ENCODE measurements at regions not wholly inside any gene's neighbourhood (a gene's known extent, or its start where the extent isn't known, plus 50 kb on each side); places are given as distances from the start of the nearest gene placed in this dataset.

- Mint-ChIP-seq H3K36me3 (no peaks in the 10 kb centered on the region), H3K4me3 (no peak overlapping the region), H3K27me3 (no peaks in the 10 kb centered on the region), H3K9me3 (peaks cover 0 to 6% (median 5%) of the 10 kb centered on the region in 3 donors), H3K27ac (no peak overlapping the region), H3K4me1 (no peaks in the 10 kb centered on the region)
- 83% methylated on average over 5 of the region's 8 CpGs for WGBS (ENCODE audit: insufficient coverage)
- ATAC-seq (replicated peaks in 1 of 4) (no peak), DNase-seq (no peak)
- Histone ChIP-seq H3K36me3 (ENCODE audit: control insufficient read depth in 2 of 2, extremely low read depth in 1 of 2, insufficient read depth in 1 of 2, low read length in 1 of 2) (no peaks in the 10 kb centered on the region), H3K9me3 (no peaks in the 10 kb centered on the region), H3K27ac (ENCODE audit: low read length) (no peak overlapping the region), H3K4me3 (ENCODE audit: control insufficient read depth in 1 of 2, extremely low read depth in 1 of 2, low read length in 1 of 2) (no peak overlapping the region), H3K27me3 (replicated peaks in 1 of 2; ENCODE audit: control insufficient read depth in 2 of 2, extremely low read depth in 1 of 2, insufficient read depth in 2 of 2, low read length in 1 of 2) (no peaks in the 10 kb centered on the region), H3K4me1 (ENCODE audit: control insufficient read depth in 1 of 2, extremely low read depth in 1 of 2, insufficient read depth in 2 of 2, low read length in 2 of 2) (no peaks in the 10 kb centered on the region)
- POLR2A ChIA-PET, result interaction anchor here in 1 of 2 donors (0.6 kb wide), 1 partner anchor 718 kb away, joined by 3 read pairs; no protein-coding TSS in a partner anchor
- CTCF ChIA-PET, result no interaction called here
These were observed 566.4 kb downstream of the EFNA5 start for GRCh38 chr5:107104040-107104995.

- Mint-ChIP-seq H3K27ac (no peak overlapping the region), H3K4me3 (no peak overlapping the region)
These were observed 567.2 kb downstream of the EFNA5 start for GRCh38 chr5:107103522-107103921.

GRCh38 chr5:107100121-107100520 lies 570.6 kb downstream of the EFNA5 start:
- WGBS (ENCODE audit: insufficient coverage), result no CpG with 5 or more reads among the region's 3 CpGs
- no peaks in the 10 kb centered on the region for H3K4me1 Mint-ChIP-seq
- H3K36me3 Mint-ChIP-seq, result no peaks in the 10 kb centered on the region
- H3K4me3 Mint-ChIP-seq, result no peak overlapping the region
- H3K27me3 Mint-ChIP-seq, result no peaks in the 10 kb centered on the region
- Histone ChIP-seq H3K4me3 (ENCODE audit: control insufficient read depth in 1 of 2, extremely low read depth in 1 of 2, low read length in 1 of 2) (no peak overlapping the region), H3K27ac (ENCODE audit: low read length) (no peak overlapping the region), H3K36me3 (ENCODE audit: control insufficient read depth in 2 of 2, extremely low read depth in 1 of 2, insufficient read depth in 1 of 2, low read length in 1 of 2) (no peaks in the 10 kb centered on the region), H3K9me3 (no peaks in the 10 kb centered on the region), H3K4me1 (ENCODE audit: control insufficient read depth in 1 of 2, extremely low read depth in 1 of 2, insufficient read depth in 2 of 2, low read length in 2 of 2) (no peaks in the 10 kb centered on the region), H3K27me3 (replicated peaks in 1 of 2; ENCODE audit: control insufficient read depth in 2 of 2, extremely low read depth in 1 of 2, insufficient read depth in 2 of 2, low read length in 1 of 2) (no peaks in the 10 kb centered on the region)
- ATAC-seq (replicated peaks in 1 of 4) (no peak), DNase-seq (no peak)
- H3K27ac Mint-ChIP-seq, result no peak overlapping the region
- CTCF ChIA-PET, result no interaction called here
- H3K9me3 Mint-ChIP-seq, result peaks cover 5 to 9% (median 7%) of the 10 kb centered on the region in 3 donors
- POLR2A ChIA-PET, result no interaction called here

More at GRCh38 chr5:107103522-107103921, 567.2 kb downstream of the EFNA5 start:
- H3K4me1 ChIP-seq (ENCODE audit: control insufficient read depth in 1 of 2, extremely low read depth in 1 of 2, insufficient read depth in 2 of 2, low read length in 2 of 2), result no peaks in the 10 kb centered on the region
- ATAC-seq (replicated peaks in 1 of 4) (no peak), DNase-seq (no peak)
- no peaks in the 10 kb centered on the region for H3K27me3 ChIP-seq (replicated peaks in 1 of 2; ENCODE audit: control insufficient read depth in 2 of 2, extremely low read depth in 1 of 2, insufficient read depth in 2 of 2, low read length in 1 of 2)
- H3K27ac ChIP-seq (ENCODE audit: low read length), result no peak overlapping the region
- Mint-ChIP-seq H3K36me3 (no peaks in the 10 kb centered on the region), H3K4me1 (no peaks in the 10 kb centered on the region), H3K27me3 (no peaks in the 10 kb centered on the region), H3K9me3 (peaks cover 4 to 7% (median 5%) of the 10 kb centered on the region in 3 donors)
- H3K36me3 ChIP-seq (ENCODE audit: control insufficient read depth in 2 of 2, extremely low read depth in 1 of 2, insufficient read depth in 1 of 2, low read length in 1 of 2), result no peaks in the 10 kb centered on the region
- no peak overlapping the region for H3K4me3 ChIP-seq (ENCODE audit: control insufficient read depth in 1 of 2, extremely low read depth in 1 of 2, low read length in 1 of 2)
- H3K9me3 ChIP-seq, result no peaks in the 10 kb centered on the region
- ChIA-PET CTCF (no interaction called here), POLR2A (interaction anchor here in 1 of 2 donors (0.6 kb wide), 1 partner anchor 719 kb away, joined by 3 read pairs; no protein-coding TSS in a partner anchor)
- WGBS (ENCODE audit: insufficient coverage), result no CpG with 5 or more reads among the region's 3 CpGs

- ChIA-PET POLR2A (no interaction called here), CTCF (no interaction called here)
- no peak overlapping the region for H3K4me3 ChIP-seq (ENCODE audit: control insufficient read depth in 1 of 2, extremely low read depth in 1 of 2, low read length in 1 of 2)
- DNase-seq (no peak), ATAC-seq (replicated peaks in 1 of 4) (no peak)
- H3K4me1 Mint-ChIP-seq, result no peaks in the 10 kb centered on the region
- no peak overlapping the region for H3K27ac Mint-ChIP-seq
- no peak overlapping the region for H3K4me3 Mint-ChIP-seq
- H3K36me3 Mint-ChIP-seq, result no peaks in the 10 kb centered on the region
- H3K36me3 ChIP-seq (ENCODE audit: control insufficient read depth in 2 of 2, extremely low read depth in 1 of 2, insufficient read depth in 1 of 2, low read length in 1 of 2), result no peaks in the 10 kb centered on the region
- no peaks in the 10 kb centered on the region for H3K27me3 ChIP-seq (replicated peaks in 1 of 2; ENCODE audit: control insufficient read depth in 2 of 2, extremely low read depth in 1 of 2, insufficient read depth in 2 of 2, low read length in 1 of 2)
- H3K4me1 ChIP-seq (ENCODE audit: control insufficient read depth in 1 of 2, extremely low read depth in 1 of 2, insufficient read depth in 2 of 2, low read length in 2 of 2), result no peaks in the 10 kb centered on the region
- H3K9me3 Mint-ChIP-seq, result peaks cover 5 to 9% (median 7%) of the 10 kb centered on the region in 3 donors
- WGBS (ENCODE audit: insufficient coverage), result 94% methylated on average over 2 of the region's 4 CpGs
- H3K9me3 ChIP-seq, result no peaks in the 10 kb centered on the region
- no peak overlapping the region for H3K27ac ChIP-seq (ENCODE audit: low read length)
- no peaks in the 10 kb centered on the region for H3K27me3 Mint-ChIP-seq
These were observed 571.2 kb downstream of the EFNA5 start for GRCh38 chr5:107099506-107099905.

- H3K27me3 ChIP-seq (replicated peaks in 1 of 2; ENCODE audit: control insufficient read depth in 2 of 2, extremely low read depth in 1 of 2, insufficient read depth in 2 of 2, low read length in 1 of 2), result no peaks in the 10 kb centered on the region
- DNase-seq (no peak), ATAC-seq (replicated peaks in 1 of 4) (no peak)
- H3K27ac ChIP-seq (ENCODE audit: low read length), result no peak overlapping the region
- no peak overlapping the region for H3K4me3 Mint-ChIP-seq
- no peaks in the 10 kb centered on the region for H3K4me1 ChIP-seq (ENCODE audit: control insufficient read depth in 1 of 2, extremely low read depth in 1 of 2, insufficient read depth in 2 of 2, low read length in 2 of 2)
- ChIA-PET CTCF (no interaction called here), POLR2A (no interaction called here)
- no peaks in the 10 kb centered on the region for H3K36me3 ChIP-seq (ENCODE audit: control insufficient read depth in 2 of 2, extremely low read depth in 1 of 2, insufficient read depth in 1 of 2, low read length in 1 of 2)
- peaks cover 0 to 3% (median 0%) of the 10 kb centered on the region in 3 donors for H3K9me3 Mint-ChIP-seq
- H3K4me3 ChIP-seq (ENCODE audit: control insufficient read depth in 1 of 2, extremely low read depth in 1 of 2, low read length in 1 of 2), result no peak overlapping the region
- no peaks in the 10 kb centered on the region for H3K36me3 Mint-ChIP-seq
- no peaks in the 10 kb centered on the region for H3K27me3 Mint-ChIP-seq
- H3K9me3 ChIP-seq, result no peaks in the 10 kb centered on the region
- H3K4me1 Mint-ChIP-seq, result no peaks in the 10 kb centered on the region
- H3K27ac Mint-ChIP-seq, result no peak overlapping the region
These were observed 578.0 kb downstream of the EFNA5 start for GRCh38 chr5:107092695-107093094.

- no peak overlapping the region for H3K4me3 Mint-ChIP-seq
- Histone ChIP-seq H3K4me1 (ENCODE audit: control insufficient read depth in 1 of 2, extremely low read depth in 1 of 2, insufficient read depth in 2 of 2, low read length in 2 of 2) (no peaks in the 10 kb centered on the region), H3K36me3 (ENCODE audit: control insufficient read depth in 2 of 2, extremely low read depth in 1 of 2, insufficient read depth in 1 of 2, low read length in 1 of 2) (no peaks in the 10 kb centered on the region), H3K9me3 (no peaks in the 10 kb centered on the region), H3K27ac (ENCODE audit: low read length) (no peak overlapping the region), H3K4me3 (ENCODE audit: control insufficient read depth in 1 of 2, extremely low read depth in 1 of 2, low read length in 1 of 2) (no peak overlapping the region), H3K27me3 (replicated peaks in 1 of 2; ENCODE audit: control insufficient read depth in 2 of 2, extremely low read depth in 1 of 2, insufficient read depth in 2 of 2, low read length in 1 of 2) (no peaks in the 10 kb centered on the region)
- no peaks in the 10 kb centered on the region for H3K36me3 Mint-ChIP-seq
- DNase-seq (no peak), ATAC-seq (replicated peaks in 1 of 4) (no peak)
- no peaks in the 10 kb centered on the region for H3K4me1 Mint-ChIP-seq
- POLR2A ChIA-PET, result no interaction called here
- no peaks in the 10 kb centered on the region for H3K27me3 Mint-ChIP-seq
- H3K27ac Mint-ChIP-seq, result no peak overlapping the region
- CTCF ChIA-PET, result no interaction called here
- H3K9me3 Mint-ChIP-seq, result peaks cover 0 to 3% (median 2%) of the 10 kb centered on the region in 3 donors
These were observed 580.2 kb downstream of the EFNA5 start for GRCh38 chr5:107090506-107090905.

Data from T-cell (primary cell).